ENCODE measurements at regions not wholly inside any gene's neighbourhood (a gene's known extent, or its start where the extent isn't known, plus 50 kb on each side); places are given as distances from the start of the nearest gene placed in this dataset.

DNA sequence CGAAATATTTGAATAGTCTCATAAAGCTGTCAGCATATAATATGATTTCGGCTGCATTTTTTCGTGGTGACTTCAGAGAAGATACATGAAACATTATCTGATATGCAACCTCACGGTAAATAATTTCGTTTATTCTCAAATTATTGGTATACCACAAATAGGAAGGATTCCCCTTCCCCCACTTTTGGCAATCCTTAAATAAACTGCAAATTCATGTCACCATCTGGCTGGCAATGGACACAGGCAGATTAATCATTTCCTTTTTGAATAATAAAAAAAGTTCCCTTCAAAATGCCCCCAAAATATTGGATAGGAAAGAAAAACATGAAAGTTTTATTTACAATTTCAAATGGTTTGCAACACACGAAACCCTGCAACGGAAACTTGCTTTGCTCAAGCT, 234.5 kb upstream of the MEOX2 start:
- peaks cover 0 to 8% (median under 1%) of the 10 kb centered on the region in 4 donors for H3K9me3 ChIP-seq (ENCODE audit: control insufficient read depth in 4 of 4, insufficient read depth in 3 of 4, low read length in 3 of 4)
- H3K4me3 ChIP-seq = no peak overlapping the region
- no peak overlapping the region for H3K9ac ChIP-seq (ENCODE audit: insufficient read depth in 1 of 2, low read length in 2 of 2)
- DNase-seq = no peak
- peaks cover 0 to 19% (median 0%) of the 10 kb centered on the region in 5 donors for H3K4me1 ChIP-seq (ENCODE audit: control insufficient read depth in 5 of 5, insufficient read depth in 5 of 5, low read length in 5 of 5)
- H3K27me3 ChIP-seq (ENCODE audit: control insufficient read depth in 3 of 3, insufficient read depth in 3 of 3, low read length in 2 of 3) = no peaks in the 10 kb centered on the region
- TF ChIP-seq, protein P1, sequence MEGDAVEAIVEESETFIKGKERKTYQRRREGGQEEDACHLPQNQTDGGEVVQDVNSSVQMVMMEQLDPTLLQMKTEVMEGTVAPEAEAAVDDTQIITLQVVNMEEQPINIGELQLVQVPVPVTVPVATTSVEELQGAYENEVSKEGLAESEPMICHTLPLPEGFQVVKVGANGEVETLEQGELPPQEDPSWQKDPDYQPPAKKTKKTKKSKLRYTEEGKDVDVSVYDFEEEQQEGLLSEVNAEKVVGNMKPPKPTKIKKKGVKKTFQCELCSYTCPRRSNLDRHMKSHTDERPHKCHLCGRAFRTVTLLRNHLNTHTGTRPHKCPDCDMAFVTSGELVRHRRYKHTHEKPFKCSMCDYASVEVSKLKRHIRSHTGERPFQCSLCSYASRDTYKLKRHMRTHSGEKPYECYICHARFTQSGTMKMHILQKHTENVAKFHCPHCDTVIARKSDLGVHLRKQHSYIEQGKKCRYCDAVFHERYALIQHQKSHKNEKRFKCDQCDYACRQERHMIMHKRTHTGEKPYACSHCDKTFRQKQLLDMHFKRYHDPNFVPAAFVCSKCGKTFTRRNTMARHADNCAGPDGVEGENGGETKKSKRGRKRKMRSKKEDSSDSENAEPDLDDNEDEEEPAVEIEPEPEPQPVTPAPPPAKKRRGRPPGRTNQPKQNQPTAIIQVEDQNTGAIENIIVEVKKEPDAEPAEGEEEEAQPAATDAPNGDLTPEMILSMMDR (IDR thresholded peaks at IDR 0.05; ENCODE audit: control extremely low read depth, extremely low read depth) = no peak
- no peak for ATAC-seq (ENCODE audit: insufficient read depth, low FRiP score)
- H3K36me3 ChIP-seq (ENCODE audit: control insufficient read depth in 4 of 4, insufficient read depth in 4 of 4, low read length in 4 of 4) = no peaks in the 10 kb centered on the region
- 83 to 85% methylated on average over 7 of the region's 7 CpGs for WGBS, 2 donors
- H3K27ac ChIP-seq (ENCODE audit: low read depth in 1 of 2, low read length in 1 of 2) = no peak overlapping the region

DNA sequence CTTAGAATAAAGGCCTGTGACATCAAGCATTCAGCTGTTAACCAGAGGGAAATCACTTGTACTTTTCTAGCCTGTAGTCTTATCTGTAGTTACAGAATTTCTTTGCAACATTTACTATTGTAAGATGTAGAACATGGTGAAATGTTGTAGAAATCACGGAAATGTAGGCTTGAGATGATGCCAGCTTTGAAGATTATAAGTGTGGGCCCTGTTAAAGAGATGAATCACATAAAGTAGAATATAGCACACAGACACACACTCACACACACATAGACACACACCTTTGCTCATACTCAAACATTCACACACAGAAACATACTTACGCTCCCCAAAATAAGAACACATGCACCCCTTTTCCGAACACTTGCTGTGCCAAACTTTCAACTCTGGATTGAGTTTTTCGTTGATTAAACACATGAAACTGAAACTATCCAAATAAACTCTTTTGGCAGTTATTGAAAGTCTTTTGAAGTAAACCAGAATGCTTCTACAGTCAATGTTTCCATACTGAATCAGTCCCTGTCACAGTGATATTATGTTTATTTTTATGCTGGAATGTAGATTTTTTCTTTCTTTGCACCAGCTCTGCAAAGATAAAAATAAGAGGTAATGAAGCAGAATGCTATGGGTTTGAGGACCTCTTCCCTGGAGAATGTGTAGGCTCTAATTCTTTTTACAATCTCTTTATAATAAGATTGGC, 230.3 kb upstream of the MEOX2 start:
- H3K9ac ChIP-seq (ENCODE audit: insufficient read depth in 1 of 2, low read length in 2 of 2) = peak overlapping the region in 1 of 2 donors; percentile 58
- H3K27me3 ChIP-seq (ENCODE audit: control insufficient read depth in 3 of 3, insufficient read depth in 3 of 3, low read length in 2 of 3) = no peaks in the 10 kb centered on the region
- no peak for ATAC-seq (ENCODE audit: insufficient read depth, low FRiP score)
- WGBS, 2 donors = 70 to 88% methylated on average over 4 of the region's 4 CpGs
- H3K9me3 ChIP-seq (ENCODE audit: control insufficient read depth in 4 of 4, insufficient read depth in 3 of 4, low read length in 3 of 4) = no peaks in the 10 kb centered on the region
- no peak overlapping the region for H3K27ac ChIP-seq (ENCODE audit: low read depth in 1 of 2, low read length in 1 of 2)
- TF ChIP-seq, protein P1 (IDR thresholded peaks at IDR 0.05; ENCODE audit: control extremely low read depth, extremely low read depth) = no peak
- H3K36me3 ChIP-seq (ENCODE audit: control insufficient read depth in 4 of 4, insufficient read depth in 4 of 4, low read length in 4 of 4) = no peaks in the 10 kb centered on the region
- peak in 2 of 3 donors; percentile 69 to 74 for DNase-seq
- H3K4me1 ChIP-seq (ENCODE audit: control insufficient read depth in 5 of 5, insufficient read depth in 5 of 5, low read length in 5 of 5) = peaks cover 0 to 21% (median 0%) of the 10 kb centered on the region in 5 donors
- H3K4me3 ChIP-seq = no peak overlapping the region

DNA sequence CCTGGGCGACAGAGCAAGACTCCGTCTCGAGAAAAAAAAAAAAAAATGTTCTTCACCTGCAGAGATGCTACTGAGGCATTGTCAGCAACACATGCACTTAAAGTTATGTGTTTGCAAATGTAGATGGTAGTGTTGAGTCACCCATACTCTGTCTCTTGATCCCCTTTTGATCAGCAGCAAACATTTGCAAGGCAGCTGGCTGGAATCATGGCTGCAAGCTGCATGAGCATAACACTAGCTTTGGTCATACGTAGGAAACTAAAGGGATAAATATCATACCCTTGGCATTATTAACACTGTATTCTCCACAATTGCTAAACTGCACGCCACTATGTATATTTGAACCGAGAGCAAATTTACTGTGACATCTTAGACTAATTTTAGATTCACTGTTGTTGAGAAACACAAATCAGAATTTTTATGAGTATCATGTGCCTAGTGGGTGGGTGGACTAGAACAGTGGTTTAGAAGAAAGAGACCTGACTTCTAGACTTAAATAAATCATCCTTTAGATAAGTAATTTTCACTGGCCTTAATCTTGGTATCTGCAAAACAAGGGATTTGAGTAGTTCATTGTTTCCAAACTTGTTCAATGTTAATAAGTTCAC, 229.3 kb upstream of the MEOX2 start:
- no peaks in the 10 kb centered on the region for H3K27me3 ChIP-seq (ENCODE audit: control insufficient read depth in 3 of 3, insufficient read depth in 3 of 3, low read length in 2 of 3)
- 87 to 95% methylated on average over 6 of the region's 6 CpGs for WGBS, 2 donors
- H3K9me3 ChIP-seq (ENCODE audit: control insufficient read depth in 4 of 4, insufficient read depth in 3 of 4, low read length in 3 of 4) = no peaks in the 10 kb centered on the region
- no peak overlapping the region for H3K9ac ChIP-seq (ENCODE audit: insufficient read depth in 1 of 2, low read length in 2 of 2)
- ATAC-seq (ENCODE audit: insufficient read depth, low FRiP score) (no peak), DNase-seq (no peak)
- H3K4me3 ChIP-seq = no peak overlapping the region
- TF ChIP-seq, protein P1 (IDR thresholded peaks at IDR 0.05; ENCODE audit: control extremely low read depth, extremely low read depth) = no peak
- H3K27ac ChIP-seq (ENCODE audit: low read depth in 1 of 2, low read length in 1 of 2) = no peak overlapping the region
- H3K36me3 ChIP-seq (ENCODE audit: control insufficient read depth in 4 of 4, insufficient read depth in 4 of 4, low read length in 4 of 4) = no peaks in the 10 kb centered on the region
- H3K4me1 ChIP-seq (ENCODE audit: control insufficient read depth in 5 of 5, insufficient read depth in 5 of 5, low read length in 5 of 5) = peaks cover 0 to 21% (median 0%) of the 10 kb centered on the region in 5 donors
